ENCODE measurements at regions not wholly inside any gene's neighbourhood (a gene's known extent, or its start where the extent isn't known, plus 50 kb on each side); places are given as distances from the start of the nearest gene placed in this dataset.

- no peaks in the 10 kb centered on the region for H3K27me3 ChIP-seq (replicated peaks; ENCODE audit: insufficient read depth, low read depth, low read length, poor library complexity)
- H3K4me1 ChIP-seq (ENCODE audit: insufficient read depth, low read length, poor library complexity, severe bottlenecking) = no peaks in the 10 kb centered on the region
- intact Hi-C loops (cut with micrococcal nuclease; ENCODE audit: unreplicated experiment) = no loop called here
- no peak overlapping the region for H3K27ac ChIP-seq (ENCODE audit: low read depth, low read length, poor library complexity, severe bottlenecking)
- CTCF ChIA-PET = no interaction called here
- no TSS peak for BruUV-seq (replicated peaks)
- H3K36me3 ChIP-seq (ENCODE audit: insufficient read depth, low read length, poor library complexity, severe bottlenecking) = no peaks in the 10 kb centered on the region
- TF ChIP-seq EZH2 (IDR thresholded peaks at IDR 0.05; ENCODE audit: borderline replicate concordance, low read depth, low read length, poor library complexity, severe bottlenecking) (no peak), CTCF (conservative IDR thresholded peaks at IDR 0.05; ENCODE audit: low read depth, low read length) (no peak)
- H3K4me3 ChIP-seq (ENCODE audit: low read depth, low read length, poor library complexity, severe bottlenecking) = no peak overlapping the region
- POLR2A ChIA-PET (ENCODE audit: low non-redundant PET) = no interaction called here
- no peaks in the 10 kb centered on the region for H3K9me3 ChIP-seq (ENCODE audit: low read depth, low read length, poor library complexity, severe bottlenecking)
- no peak for DNase-seq (ENCODE audit: low spot score)
Measured at GRCh38 chr18:78678318-78678695, 301.3 kb upstream of the SALL3 start.

- Histone ChIP-seq H3K27me3 (replicated peaks; ENCODE audit: insufficient read depth, low read depth, low read length, poor library complexity) (no peaks in the 10 kb centered on the region), H3K36me3 (ENCODE audit: insufficient read depth, low read length, poor library complexity, severe bottlenecking) (no peaks in the 10 kb centered on the region), H3K4me1 (ENCODE audit: insufficient read depth, low read length, poor library complexity, severe bottlenecking) (no peaks in the 10 kb centered on the region), H3K27ac (ENCODE audit: low read depth, low read length, poor library complexity, severe bottlenecking) (no peak overlapping the region), H3K4me3 (ENCODE audit: low read depth, low read length, poor library complexity, severe bottlenecking) (no peak overlapping the region), H3K9me3 (ENCODE audit: low read depth, low read length, poor library complexity, severe bottlenecking) (no peaks in the 10 kb centered on the region)
- DNase-seq (ENCODE audit: low spot score) = no peak
- POLR2A ChIA-PET (ENCODE audit: low non-redundant PET) = no interaction called here
- BruUV-seq (replicated peaks) = no TSS peak
- TF ChIP-seq CTCF (conservative IDR thresholded peaks at IDR 0.05; ENCODE audit: low read depth, low read length) (no peak), EZH2 (IDR thresholded peaks at IDR 0.05; ENCODE audit: borderline replicate concordance, low read depth, low read length, poor library complexity, severe bottlenecking) (no peak)
- CTCF ChIA-PET = no interaction called here
- intact Hi-C loops (cut with micrococcal nuclease; ENCODE audit: unreplicated experiment) = no loop called here
Measured at GRCh38 chr18:78679031-78679430, 300.6 kb upstream of the SALL3 start.

GRCh38 chr18:78679613-78680260 lies 299.9 kb upstream of the SALL3 start:
- ChIA-PET POLR2A (ENCODE audit: low non-redundant PET) (no interaction called here), CTCF (no interaction called here)
- H3K4me3 ChIP-seq (ENCODE audit: low read depth, low read length, poor library complexity, severe bottlenecking) = no peak overlapping the region
- no peak overlapping the region for H3K27ac ChIP-seq (ENCODE audit: low read depth, low read length, poor library complexity, severe bottlenecking)
- no peaks in the 10 kb centered on the region for H3K4me1 ChIP-seq (ENCODE audit: insufficient read depth, low read length, poor library complexity, severe bottlenecking)
- no TSS peak for BruUV-seq (replicated peaks)
- no peaks in the 10 kb centered on the region for H3K36me3 ChIP-seq (ENCODE audit: insufficient read depth, low read length, poor library complexity, severe bottlenecking)
- no peaks in the 10 kb centered on the region for H3K27me3 ChIP-seq (replicated peaks; ENCODE audit: insufficient read depth, low read depth, low read length, poor library complexity)
- no peak for DNase-seq (ENCODE audit: low spot score)
- H3K9me3 ChIP-seq (ENCODE audit: low read depth, low read length, poor library complexity, severe bottlenecking) = no peaks in the 10 kb centered on the region
- TF ChIP-seq EZH2 (IDR thresholded peaks at IDR 0.05; ENCODE audit: borderline replicate concordance, low read depth, low read length, poor library complexity, severe bottlenecking) (no peak), CTCF (conservative IDR thresholded peaks at IDR 0.05; ENCODE audit: low read depth, low read length) (no peak)
- intact Hi-C loops (cut with micrococcal nuclease; ENCODE audit: unreplicated experiment) = no loop called here
